Brain microvascular endothelial cell (primary cell): ENCODE measurements at regions not wholly inside any gene's neighbourhood (a gene's known extent, or its start where the extent isn't known, plus 50 kb on each side); places are given as distances from the start of the nearest gene placed in this dataset.
A peak's percentile ranks its signal among the peaks of the same experiment; 100 is the strongest.

ENCODE experiments used
- DNase-seq: peaks from one replicate; pipeline ENCODE4 v3.0.0-alpha.2; 2020
- H3K27ac ChIP-seq: fragments of 250-450 bp; sonication (Bioruptor Pico); 2 replicates; pipeline ENCODE4 v1.5.1; 2020; ENCODE audit warnings: mild to moderate bottlenecking, moderate library complexity
- H3K27me3 ChIP-seq: fragments of 250-450 bp; sonication (Bioruptor Pico); replicated peaks from 2 replicates; pipeline ENCODE4 v1.5.1; 2020; ENCODE audit warnings: mild to moderate bottlenecking
- H3K36me3 ChIP-seq: fragments of 250-450 bp; sonication (Bioruptor Pico); replicated peaks from 2 replicates; pipeline ENCODE4 v1.5.1; 2020; ENCODE audit warnings: mild to moderate bottlenecking
- H3K4me3 ChIP-seq: 2 replicates; pipeline ENCODE4 v1.5.1; 2011; ENCODE audit warnings: low read depth, mild to moderate bottlenecking, control low read depth, low read length, moderate library complexity
- CTCF ChIP-seq: IDR thresholded peaks from 2 replicates; pipeline ENCODE4 v1.5.1; 2011; ENCODE audit warnings: low read depth, mild to moderate bottlenecking, moderate library complexity, low read length, control low read depth, inconsistent platforms; ENCODE audit errors: missing control alignments
- in situ Hi-C: cut with HindIII; loops from 2 replicates; pipeline ENCODE4 v1.10.0; 2017; ENCODE audit warnings: low sequenced_read_pairs, low pct_ligation_motif_present

- Histone ChIP-seq H3K27me3 (no peaks in the 10 kb centered on the region), H3K27ac (no peak overlapping the region), H3K36me3 (no peaks in the 10 kb centered on the region), H3K4me3 (no peak overlapping the region)
- peak; percentile 33 for TF ChIP-seq CTCF
- DNase-seq = no peak
- in situ Hi-C loops = no loop called here
These were observed 486.9 kb downstream of the MIAT start for GRCh38 chr22:27144321-27144720.

- in situ Hi-C loops = no loop called here
- no peak overlapping the region for H3K27ac ChIP-seq
- DNase-seq = no peak
- no peaks in the 10 kb centered on the region for H3K36me3 ChIP-seq
- H3K27me3 ChIP-seq = no peaks in the 10 kb centered on the region
- TF ChIP-seq CTCF = no peak
- no peak overlapping the region for H3K4me3 ChIP-seq
These were observed 489.7 kb downstream of the MIAT start for GRCh38 chr22:27146866-27147633.

GRCh38 chr22:27148055-27148454 is 490.7 kb downstream of the MIAT start:
- DNase-seq = no peak
- Histone ChIP-seq H3K4me3 (no peak overlapping the region), H3K27ac (no peak overlapping the region), H3K36me3 (no peaks in the 10 kb centered on the region), H3K27me3 (no peaks in the 10 kb centered on the region)
- no peak for TF ChIP-seq CTCF
- in situ Hi-C loops = no loop called here

GRCh38 chr22:27148886-27149470 is 491.6 kb downstream of the MIAT start:
- in situ Hi-C loops = no loop called here
- H3K27ac ChIP-seq = no peak overlapping the region
- no peaks in the 10 kb centered on the region for H3K36me3 ChIP-seq
- H3K27me3 ChIP-seq = no peaks in the 10 kb centered on the region
- no peak for DNase-seq
- TF ChIP-seq CTCF = no peak
- no peak overlapping the region for H3K4me3 ChIP-seq

- no peak overlapping the region for H3K4me3 ChIP-seq
- peak; percentile 35 for DNase-seq
- in situ Hi-C loops = no loop called here
- H3K27me3 ChIP-seq = no peaks in the 10 kb centered on the region
- no peaks in the 10 kb centered on the region for H3K36me3 ChIP-seq
- peak overlapping the region; percentile 7 for H3K27ac ChIP-seq
- no peak for TF ChIP-seq CTCF
These were observed 492.6 kb downstream of the MIAT start for GRCh38 chr22:27149921-27150543.
